Body of pancreas (tissue), 4 donors: ENCODE measurements at regions not wholly inside any gene's neighbourhood (a gene's known extent, or its start where the extent isn't known, plus 50 kb on each side); places are given as distances from the start of the nearest gene placed in this dataset.

Source experiments
- ATAC-seq: fragments of 150-250 bp; one replicate; pipeline ENCODE4 v1.9.1; 2016
- DNase-seq, 4 donors: peaks; one replicate each; pipeline ENCODE4 v3.0.0-alpha.2; 2019
- H3K27ac ChIP-seq, 4 donors: fragments of 200-600 bp; sonication (generic); 1 replicate in 3 of 4; 2 replicates in 1 of 4; pipeline versions ENCODE4 v1.5.1 to v1.6.1; 2016 to 2019; ENCODE audit warnings: mild to moderate bottlenecking in 1 of 4, mixed read lengths in 1 of 4, moderate library complexity in 1 of 4
- H3K27me3 ChIP-seq, 2 donors: fragments of 200-600 bp; sonication (generic); one replicate each; pipeline ENCODE4 v1.6.0; 2016; ENCODE audit warnings: mild to moderate bottlenecking in 1 of 2
- H3K36me3 ChIP-seq, 2 donors: fragments of 200-600 bp; sonication (generic); replicated peaks in 1 of 2; 2 replicates each; pipeline ENCODE4 v1.5.1; 2016; ENCODE audit warnings: low read depth in 2 of 2; ENCODE audit not compliant: insufficient read depth in 1 of 2
- H3K4me1 ChIP-seq: fragments of 200-600 bp; sonication (generic); one replicate; pipeline ENCODE4 v1.6.0; 2016
- H3K4me3 ChIP-seq, 2 donors: fragments of 200-600 bp; sonication (generic); 1 replicate in 1 of 2; 2 replicates in 1 of 2; pipeline ENCODE4 v1.5.1; 2016 to 2019
- H3K9me3 ChIP-seq, 3 donors: fragments of 200-600 bp; sonication (generic); 1 replicate in 2 of 3; 2 replicates in 1 of 3; pipeline ENCODE4 v1.5.1; 2016
- CTCF ChIP-seq, 7 experiments: fragments of 450-650 bp in 4 of 7; fragments of 200-600 bp in 3 of 7; sonication (generic) in 3 of 7; IDR thresholded peaks; one replicate each; pipeline ENCODE4 v1.5.1; 2016 to 2019; ENCODE audit warnings: antibody characterized with exemption in 7 of 7
- POLR2A ChIP-seq, 3 donors: fragments of 450-650 bp; IDR thresholded peaks; one replicate each; pipeline ENCODE4 v1.6.1; 2016; ENCODE audit warnings: antibody characterized with exemption in 3 of 3, mild to moderate bottlenecking in 2 of 3
- WGBS, 2 donors: methylation state at CpG; one replicate each; pipeline ENCODE4 v1.1.5; 2017; 5-methylcytosine and 5-hydroxymethylcytosine counted together
- intact Hi-C: fragments of 100-400 bp; cut with DNase I; formaldehyde crosslinking; loops from one replicate; pipeline ENCODE4 v1.15.1; 2023

- ATAC-seq (no peak), DNase-seq (no peak)
- intact Hi-C loops, result no loop called here
- WGBS, 2 donors, result 42 to 44% methylated on average over 2 of the region's 2 CpGs
- H3K36me3 ChIP-seq, result no peaks in the 10 kb centered on the region
- H3K4me1 ChIP-seq, result no peaks in the 10 kb centered on the region
- TF ChIP-seq CTCF (IDR thresholded peaks at IDR 0.05) (no peak), POLR2A (IDR thresholded peaks at IDR 0.05) (no peak)
- no peaks in the 10 kb centered on the region for H3K9me3 ChIP-seq
- no peak overlapping the region for H3K4me3 ChIP-seq
- H3K27ac ChIP-seq, result no peak overlapping the region
- H3K27me3 ChIP-seq, result no peaks in the 10 kb centered on the region
Observed at GRCh38 chr16:64158941-64159588, 962.8 kb downstream of the CDH11 start.

- Histone ChIP-seq H3K4me1 (no peaks in the 10 kb centered on the region), H3K4me3 (no peak overlapping the region), H3K36me3 (no peaks in the 10 kb centered on the region), H3K27me3 (no peaks in the 10 kb centered on the region), H3K9me3 (no peaks in the 10 kb centered on the region), H3K27ac (no peak overlapping the region)
- intact Hi-C loops, result no loop called here
- no peak for TF ChIP-seq CTCF (IDR thresholded peaks at IDR 0.05)
- TF ChIP-seq POLR2A (IDR thresholded peaks at IDR 0.05), result no peak
- WGBS, 2 donors, result 36 to 41% methylated on average over 3 of the region's 3 CpGs
- ATAC-seq (no peak), DNase-seq (no peak)
Observed at GRCh38 chr16:64153718-64154117, 968.1 kb downstream of the CDH11 start.

- intact Hi-C loops, result no loop called here
Observed at GRCh38 chr16:64151990-64152767, 969.7 kb downstream of the CDH11 start.

GRCh38 chr16:64150193-64150592 lies 971.7 kb downstream of the CDH11 start:
- Histone ChIP-seq H3K27me3 (no peaks in the 10 kb centered on the region), H3K4me1 (no peaks in the 10 kb centered on the region), H3K36me3 (no peaks in the 10 kb centered on the region), H3K27ac (no peak overlapping the region), H3K9me3 (no peaks in the 10 kb centered on the region), H3K4me3 (no peak overlapping the region)
- ATAC-seq, result no peak
- intact Hi-C loops, result no loop called here
- no peak for TF ChIP-seq POLR2A (IDR thresholded peaks at IDR 0.05)
- TF ChIP-seq CTCF (IDR thresholded peaks at IDR 0.05), result no peak
- DNase-seq, result no peak
- WGBS, 2 donors, result 70 to 92% methylated on average over 3 of the region's 3 CpGs

More at GRCh38 chr16:64151990-64152767, 969.7 kb downstream of the CDH11 start:
- 75 to 84% methylated on average over 5 of the region's 5 CpGs for WGBS, 2 donors
- Histone ChIP-seq H3K36me3 (no peaks in the 10 kb centered on the region), H3K4me3 (no peak overlapping the region), H3K4me1 (no peaks in the 10 kb centered on the region), H3K27me3 (no peaks in the 10 kb centered on the region), H3K27ac (no peak overlapping the region), H3K9me3 (no peaks in the 10 kb centered on the region)
- TF ChIP-seq POLR2A (IDR thresholded peaks at IDR 0.05) (no peak), CTCF (IDR thresholded peaks at IDR 0.05) (no peak)
- DNase-seq (no peak), ATAC-seq (no peak)
